Suprapubic skin (tissue), 4 donors: ENCODE measurements at regions not wholly inside any gene's neighbourhood (a gene's known extent, or its start where the extent isn't known, plus 50 kb on each side); places are given as distances from the start of the nearest gene placed in this dataset.

Experiments
- DNase-seq, 2 donors: peaks; one replicate each; pipeline ENCODE4 v3.0.0-alpha.2; 2019; ENCODE audit warnings: low spot score in 2 of 2
- H3K27ac ChIP-seq: fragments of 200-600 bp; sonication (generic); one replicate; pipeline ENCODE4 v1.5.1; 2019
- H3K27me3 ChIP-seq: fragments of 200-600 bp; sonication (generic); one replicate; pipeline ENCODE4 v1.5.1; 2019
- H3K36me3 ChIP-seq: fragments of 200-600 bp; sonication (generic); one replicate; pipeline ENCODE4 v1.5.1; 2019
- H3K4me1 ChIP-seq: fragments of 200-600 bp; sonication (generic); one replicate; pipeline ENCODE4 v1.5.1; 2019
- H3K4me3 ChIP-seq: fragments of 200-600 bp; sonication (generic); one replicate; pipeline ENCODE4 v1.5.1; 2019; ENCODE audit warnings: mild to moderate bottlenecking
- H3K9me3 ChIP-seq: fragments of 200-600 bp; sonication (generic); one replicate; pipeline ENCODE4 v1.5.1; 2019
- EP300 ChIP-seq: sonication (generic); formaldehyde crosslinking; IDR thresholded peaks from one replicate; pipeline ENCODE4 v1.6.1; 2017; ENCODE audit warnings: antibody characterized with exemption
- POLR2A ChIP-seq, 2 donors: fragments of 450-650 bp; IDR thresholded peaks; one replicate each; pipeline ENCODE4 v1.6.1; 2017; ENCODE audit warnings: antibody characterized with exemption in 2 of 2, mild to moderate bottlenecking in 2 of 2, moderate library complexity in 2 of 2
- POLR2AphosphoS5 ChIP-seq, 3 donors: sonication (generic); formaldehyde crosslinking; IDR thresholded peaks; one replicate each; pipeline ENCODE4 v1.6.1; 2017; ENCODE audit warnings: antibody characterized with exemption in 3 of 3
- WGBS: methylation state at CpG from one replicate; pipeline ENCODE4 v1.1.5; 2018; 5-methylcytosine and 5-hydroxymethylcytosine counted together
- TF ChIP-seq, protein P1 (sequence below), 2 donors: fragments of 200-600 bp in 1 of 2; fragments of 450-650 bp in 1 of 2; sonication (generic) in 1 of 2; IDR thresholded peaks; one replicate each; pipeline ENCODE4 v1.5.1; 2016 to 2019; ENCODE audit warnings: antibody characterized with exemption in 2 of 2, mild to moderate bottlenecking in 1 of 2, moderate library complexity in 1 of 2

DNA sequence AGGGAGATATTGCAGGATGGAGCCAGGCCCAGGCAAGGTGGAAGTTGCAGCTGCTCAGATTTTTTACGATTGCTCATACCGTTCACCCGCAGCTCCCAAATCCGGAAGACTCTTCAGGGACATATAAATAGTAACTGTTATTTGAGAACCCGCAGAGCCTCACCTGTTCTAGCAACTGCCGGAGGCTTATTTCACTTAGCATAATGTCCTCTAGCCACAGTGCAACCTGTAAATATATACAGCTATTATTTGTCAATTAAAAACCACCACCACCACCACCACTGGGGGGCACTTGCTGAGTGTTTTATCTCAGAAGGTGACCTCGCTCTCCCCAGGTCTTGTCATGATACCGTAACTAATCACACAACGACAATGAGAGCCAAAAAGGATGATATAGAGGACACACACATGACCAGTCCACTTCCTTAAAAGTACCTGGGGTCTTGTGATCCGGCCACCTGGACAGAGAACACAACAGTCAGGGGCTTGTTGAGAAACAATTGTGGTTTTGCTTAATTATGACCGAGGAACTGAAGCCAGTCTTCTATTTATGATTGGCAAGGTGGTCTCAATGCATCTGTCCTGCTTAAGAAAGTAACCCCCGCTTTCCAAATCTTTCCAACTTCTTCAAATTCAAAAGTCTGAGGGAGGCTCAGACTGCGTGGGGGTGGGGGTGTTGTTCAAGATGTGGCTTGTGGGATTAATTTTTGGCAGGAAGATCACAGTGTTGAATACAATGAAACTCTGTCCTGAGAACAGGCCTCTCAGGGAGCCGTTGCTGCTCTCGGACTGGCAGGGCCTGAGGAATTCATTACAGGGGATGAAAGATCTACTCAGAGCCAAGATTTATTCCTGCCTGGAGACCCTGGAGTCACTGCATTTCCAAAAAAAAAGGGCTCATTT is 72.3 kb upstream of the PRNP start:
- Histone ChIP-seq H3K4me3 (no peak overlapping the region), H3K9me3 (no peaks in the 10 kb centered on the region), H3K4me1 (peaks cover 12% of the 10 kb centered on the region), H3K36me3 (no peaks in the 10 kb centered on the region), H3K27me3 (no peaks in the 10 kb centered on the region), H3K27ac (no peak overlapping the region)
- TF ChIP-seq POLR2AphosphoS5 (IDR thresholded peaks at IDR 0.05) = no peak
- TF ChIP-seq, protein P1, sequence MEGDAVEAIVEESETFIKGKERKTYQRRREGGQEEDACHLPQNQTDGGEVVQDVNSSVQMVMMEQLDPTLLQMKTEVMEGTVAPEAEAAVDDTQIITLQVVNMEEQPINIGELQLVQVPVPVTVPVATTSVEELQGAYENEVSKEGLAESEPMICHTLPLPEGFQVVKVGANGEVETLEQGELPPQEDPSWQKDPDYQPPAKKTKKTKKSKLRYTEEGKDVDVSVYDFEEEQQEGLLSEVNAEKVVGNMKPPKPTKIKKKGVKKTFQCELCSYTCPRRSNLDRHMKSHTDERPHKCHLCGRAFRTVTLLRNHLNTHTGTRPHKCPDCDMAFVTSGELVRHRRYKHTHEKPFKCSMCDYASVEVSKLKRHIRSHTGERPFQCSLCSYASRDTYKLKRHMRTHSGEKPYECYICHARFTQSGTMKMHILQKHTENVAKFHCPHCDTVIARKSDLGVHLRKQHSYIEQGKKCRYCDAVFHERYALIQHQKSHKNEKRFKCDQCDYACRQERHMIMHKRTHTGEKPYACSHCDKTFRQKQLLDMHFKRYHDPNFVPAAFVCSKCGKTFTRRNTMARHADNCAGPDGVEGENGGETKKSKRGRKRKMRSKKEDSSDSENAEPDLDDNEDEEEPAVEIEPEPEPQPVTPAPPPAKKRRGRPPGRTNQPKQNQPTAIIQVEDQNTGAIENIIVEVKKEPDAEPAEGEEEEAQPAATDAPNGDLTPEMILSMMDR (IDR thresholded peaks at IDR 0.05) = peak in 1 of 2 donors; percentile 21
- no peak for DNase-seq
- 32% methylated on average over 14 of the region's 15 CpGs for WGBS

DNA sequence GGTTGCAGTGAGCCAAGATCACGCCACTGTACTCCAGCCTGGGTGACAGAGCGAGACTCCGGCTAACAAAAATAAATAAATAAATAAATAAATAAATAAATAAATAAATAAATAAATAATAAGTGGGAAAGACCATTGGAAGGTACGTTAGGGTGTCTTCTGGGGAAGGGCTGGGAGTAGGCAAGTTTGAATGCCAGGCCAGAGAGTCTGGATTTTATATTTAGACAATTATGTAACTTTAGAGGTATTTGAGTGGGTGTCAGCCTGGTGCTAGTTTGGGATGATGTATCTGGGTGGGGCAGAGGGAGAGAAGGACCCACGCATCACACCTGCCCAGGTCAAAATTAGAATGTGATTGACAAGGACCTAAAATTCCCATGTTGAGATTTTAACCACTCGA is 73.1 kb upstream of the PRNP start:
- WGBS = 68% methylated on average over 6 of the region's 6 CpGs
- no peaks in the 10 kb centered on the region for H3K9me3 ChIP-seq

DNA sequence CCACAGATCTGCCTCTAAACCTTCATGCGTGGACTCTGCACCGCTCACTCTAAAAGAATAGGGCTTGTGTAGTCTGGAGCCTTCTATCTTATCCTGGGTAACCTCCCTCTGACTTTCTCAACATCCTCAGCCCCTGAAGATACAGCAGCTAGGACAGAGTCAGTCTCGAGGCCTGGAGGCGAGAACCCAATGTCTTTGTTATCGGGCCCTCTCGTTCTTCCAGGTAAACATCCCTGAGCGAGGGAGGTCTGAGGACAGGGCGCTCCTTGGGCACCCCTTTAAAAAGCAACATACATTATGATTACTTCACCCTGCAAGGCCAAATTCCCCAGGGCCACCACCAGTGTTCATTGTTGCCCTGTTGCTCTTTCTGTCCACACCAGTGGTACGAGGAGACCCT is 75.4 kb upstream of the PRNP start:
- no peaks in the 10 kb centered on the region for H3K27me3 ChIP-seq
- TF ChIP-seq POLR2A (IDR thresholded peaks at IDR 0.05) = no peak
- no peak for TF ChIP-seq POLR2AphosphoS5 (IDR thresholded peaks at IDR 0.05)
- no peak for TF ChIP-seq EP300
- TF ChIP-seq, protein P1 (IDR thresholded peaks at IDR 0.05) = no peak
- no peak for DNase-seq
- no peak overlapping the region for H3K4me3 ChIP-seq
- no peak overlapping the region for H3K27ac ChIP-seq
- H3K36me3 ChIP-seq = no peaks in the 10 kb centered on the region
- WGBS = 91% methylated on average over 9 of the region's 9 CpGs
- no peaks in the 10 kb centered on the region for H3K9me3 ChIP-seq
- H3K4me1 ChIP-seq = peaks cover 12% of the 10 kb centered on the region

More for the DNA sequence above, 73.1 kb upstream of the PRNP start:
- no peak overlapping the region for H3K4me3 ChIP-seq
- H3K4me1 ChIP-seq = peaks cover 12% of the 10 kb centered on the region
- no peak overlapping the region for H3K27ac ChIP-seq
- DNase-seq = no peak
- TF ChIP-seq EP300 = no peak
- TF ChIP-seq POLR2AphosphoS5 (IDR thresholded peaks at IDR 0.05) = no peak
- no peak for TF ChIP-seq POLR2A (IDR thresholded peaks at IDR 0.05)
- TF ChIP-seq, protein P1 (IDR thresholded peaks at IDR 0.05) = no peak
- no peaks in the 10 kb centered on the region for H3K27me3 ChIP-seq
- H3K36me3 ChIP-seq = no peaks in the 10 kb centered on the region

DNA sequence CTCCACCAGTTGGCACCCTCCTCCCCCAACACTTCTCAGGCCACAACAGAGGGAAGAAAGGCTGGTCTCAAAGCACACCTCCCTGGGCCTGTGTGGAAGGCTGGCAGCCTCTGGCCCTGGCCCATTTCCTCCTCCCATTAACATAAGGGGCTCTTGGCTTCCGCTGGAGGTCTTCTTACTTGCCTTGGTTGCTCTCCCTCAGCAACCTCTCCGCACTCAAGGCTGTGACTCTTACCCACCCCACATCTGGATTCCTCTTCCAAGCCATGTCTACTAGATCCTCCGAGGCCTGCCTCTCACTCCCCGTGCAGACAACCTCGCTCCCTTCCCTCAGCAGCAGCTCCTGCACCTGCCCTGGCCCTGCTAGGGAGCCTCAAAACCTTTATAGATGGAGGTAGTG is 76.7 kb upstream of the PRNP start:
- whole genome bisulfite sequencing = 96% methylated on average over 5 of the region's 5 CpGs
- Histone ChIP-seq H3K4me3 (no peak overlapping the region), H3K4me1 (peaks cover 12% of the 10 kb centered on the region), H3K36me3 (no peaks in the 10 kb centered on the region), H3K9me3 (no peaks in the 10 kb centered on the region), H3K27ac (no peak overlapping the region), H3K27me3 (no peaks in the 10 kb centered on the region)
- no peak for TF ChIP-seq POLR2A (IDR thresholded peaks at IDR 0.05)
- TF ChIP-seq, protein P1 (IDR thresholded peaks at IDR 0.05) = no peak
- TF ChIP-seq POLR2AphosphoS5 (IDR thresholded peaks at IDR 0.05) = no peak
- TF ChIP-seq EP300 = no peak
- DNase-seq = no peak

DNA sequence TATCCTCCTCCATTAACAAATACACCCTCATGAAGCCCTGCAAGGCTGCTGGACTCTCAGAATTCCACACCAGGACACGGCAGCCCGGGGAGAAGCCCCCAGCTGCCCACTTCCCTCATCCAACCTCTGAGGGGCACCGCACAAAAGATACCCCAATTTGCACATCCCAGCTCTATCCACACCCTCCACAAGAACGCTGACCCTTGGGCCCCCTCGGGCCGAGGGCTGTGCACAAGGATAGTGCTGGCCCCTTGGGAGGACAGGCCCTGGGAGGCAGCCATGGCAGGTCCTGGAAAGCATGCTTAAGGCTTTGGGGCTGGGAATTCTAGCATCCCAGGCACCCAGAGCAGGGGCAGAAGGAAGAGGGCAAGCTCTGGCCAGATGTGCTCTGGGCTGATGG is 77.4 kb upstream of the PRNP start:
- no peaks in the 10 kb centered on the region for H3K9me3 ChIP-seq
- H3K27me3 ChIP-seq = no peaks in the 10 kb centered on the region
- no peak overlapping the region for H3K4me3 ChIP-seq
- DNase-seq = no peak
- H3K4me1 ChIP-seq = peaks cover 7% of the 10 kb centered on the region
- H3K27ac ChIP-seq = no peak overlapping the region
- 80% methylated on average over 1 of the region's 6 CpGs for WGBS
- H3K36me3 ChIP-seq = no peaks in the 10 kb centered on the region
- no peak for TF ChIP-seq EP300
